Islet precursor cell (in vitro differentiated cells): ENCODE measurements at regions not wholly inside any gene's neighbourhood (a gene's known extent, or its start where the extent isn't known, plus 50 kb on each side); places are given as distances from the start of the nearest gene placed in this dataset.

Source experiments
- DNase-seq: peaks from one replicate; pipeline ENCODE4 v3.0.0-alpha.2; 2018

DNA sequence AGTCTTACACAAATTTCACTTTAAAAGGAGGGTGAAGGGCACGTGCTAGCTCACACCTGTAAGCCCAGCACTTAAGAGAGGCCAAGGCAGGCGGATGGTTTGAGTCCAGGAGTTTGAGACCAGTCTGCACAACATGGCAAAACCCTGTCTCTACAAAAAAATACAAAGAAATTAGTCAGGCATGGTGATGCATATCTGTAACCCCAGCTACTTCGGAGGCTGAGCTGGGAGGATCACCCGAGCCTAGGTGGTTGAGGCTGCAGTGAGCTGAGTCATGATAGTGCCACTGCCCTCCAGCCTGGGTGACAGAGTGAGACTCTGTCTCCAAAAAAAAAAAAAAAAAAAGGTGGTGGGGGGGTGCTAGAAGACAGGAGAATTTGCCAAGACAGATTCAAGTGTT is 237.3 kb upstream of the KLF14 start:
- no peak for DNase-seq

DNA sequence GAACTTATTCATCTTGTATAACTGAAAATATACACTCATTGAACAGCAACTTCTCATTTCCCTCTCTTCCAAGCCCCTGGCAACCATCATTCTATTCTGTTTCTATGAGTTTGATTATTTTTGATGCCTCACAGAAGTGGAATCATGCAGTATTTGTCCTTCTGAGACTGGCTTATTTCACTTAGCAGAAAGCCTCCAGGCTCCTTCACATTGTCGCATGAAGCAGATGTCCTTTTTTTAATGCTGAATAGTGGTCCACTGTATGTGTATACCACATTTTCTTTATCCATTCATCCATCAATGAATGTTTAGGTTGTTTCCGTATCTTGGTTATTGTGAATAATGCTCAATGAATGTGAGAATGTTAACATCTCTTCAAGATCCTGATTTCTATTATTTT is 238.2 kb upstream of the KLF14 start:
- no peak for DNase-seq

DNA sequence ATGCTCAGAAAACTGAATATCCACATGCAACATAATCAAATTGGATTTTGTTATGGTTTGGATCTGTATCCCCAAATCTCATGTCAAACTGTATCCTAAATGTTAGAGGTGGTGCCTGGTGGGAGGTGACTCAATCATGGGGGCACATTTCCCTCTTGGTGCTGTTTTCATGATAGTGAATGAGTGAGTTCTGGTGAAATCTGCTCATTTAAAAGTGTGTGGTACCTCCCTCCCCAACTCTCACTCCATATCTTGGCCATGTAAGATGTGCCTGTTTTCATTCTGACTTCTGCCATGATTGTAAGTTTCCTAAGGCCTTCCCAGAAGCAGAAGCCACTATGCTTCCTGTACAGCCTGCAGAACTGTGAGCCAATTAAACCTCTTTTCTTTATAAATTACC is 239.6 kb upstream of the KLF14 start:
- no peak for DNase-seq

DNA sequence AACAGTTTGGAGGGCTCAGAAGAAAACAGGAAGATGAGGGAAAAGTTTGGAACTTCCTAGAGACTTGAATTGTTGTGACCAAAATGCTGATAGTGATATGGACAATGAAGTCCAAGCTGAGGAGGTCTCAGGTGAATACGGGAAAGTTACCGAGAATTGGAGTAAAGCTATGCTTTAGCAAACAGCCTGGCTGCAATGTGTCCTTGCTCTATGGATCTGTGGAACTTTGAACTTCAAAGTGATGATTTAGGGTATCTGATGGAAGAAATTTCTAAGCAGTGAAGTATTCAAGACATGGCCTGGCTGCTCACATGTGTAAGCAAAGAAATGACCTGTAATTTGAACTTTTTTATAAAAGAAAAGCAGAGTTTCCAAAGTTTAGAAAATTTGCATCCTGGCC is 240.2 kb upstream of the KLF14 start:
- DNase-seq, result no peak

DNA sequence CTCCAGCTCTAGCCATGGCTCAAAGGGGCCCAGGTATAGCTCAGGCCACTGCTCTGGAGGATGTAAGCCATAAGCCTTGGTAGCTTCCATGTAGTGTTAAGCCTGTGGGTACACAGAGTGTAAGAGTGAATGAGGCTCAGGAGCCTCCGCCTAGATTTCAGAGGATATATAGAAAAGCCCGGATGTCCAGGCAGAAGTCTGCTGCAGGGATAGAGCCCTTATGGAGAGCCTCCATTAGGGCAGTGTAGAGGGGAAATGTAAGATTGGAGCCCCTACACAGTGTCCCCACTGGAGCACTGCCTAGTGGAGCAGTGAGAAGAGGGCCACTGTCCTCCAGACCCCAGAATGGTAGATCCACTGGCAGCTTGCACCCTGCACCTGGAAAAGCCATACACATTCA is 240.8 kb upstream of the KLF14 start:
- DNase-seq, result no peak

DNA sequence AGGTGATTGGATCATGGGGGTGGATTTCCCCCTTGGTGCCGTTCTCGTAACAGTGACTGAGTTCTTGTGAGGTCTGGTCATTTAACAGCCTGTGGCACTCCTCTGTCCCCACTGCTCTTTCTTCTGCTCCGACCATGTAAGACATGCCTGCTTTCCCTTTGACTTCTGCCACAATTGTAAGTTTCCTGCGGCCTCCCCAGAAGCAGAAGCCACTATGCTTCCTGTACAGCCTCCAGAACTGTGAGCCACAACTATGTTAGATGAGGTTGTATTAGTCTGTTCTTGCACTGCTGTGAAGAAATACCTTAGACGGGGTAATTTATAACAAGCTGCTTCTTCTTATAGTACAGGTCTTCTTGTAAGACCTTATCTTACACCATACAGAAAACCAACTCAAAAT is 241.7 kb upstream of the KLF14 start:
- DNase-seq, result no peak

DNA sequence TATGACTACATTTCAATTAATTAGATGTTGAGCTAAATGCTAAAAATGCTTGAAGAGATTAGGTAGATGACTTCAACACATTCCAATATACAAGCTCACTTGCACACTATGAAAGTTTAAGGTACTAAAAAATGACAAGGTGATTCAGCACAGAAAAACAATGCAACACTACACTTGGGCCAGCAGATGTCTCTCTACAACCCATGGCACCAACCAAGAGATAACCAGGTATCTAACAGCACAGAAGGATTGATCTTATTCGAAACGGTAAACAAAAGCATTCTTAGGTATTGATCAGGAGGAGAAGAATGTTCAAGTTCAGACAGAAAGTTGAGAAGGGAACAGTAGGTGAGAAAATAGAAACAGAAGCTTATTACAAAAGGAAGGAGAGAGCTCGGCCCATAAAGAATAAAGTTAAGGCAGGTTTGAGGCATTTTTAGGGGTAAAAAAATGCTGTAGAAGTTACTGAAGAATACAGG is 248.2 kb upstream of the KLF14 start:
- no peak for DNase-seq

DNA sequence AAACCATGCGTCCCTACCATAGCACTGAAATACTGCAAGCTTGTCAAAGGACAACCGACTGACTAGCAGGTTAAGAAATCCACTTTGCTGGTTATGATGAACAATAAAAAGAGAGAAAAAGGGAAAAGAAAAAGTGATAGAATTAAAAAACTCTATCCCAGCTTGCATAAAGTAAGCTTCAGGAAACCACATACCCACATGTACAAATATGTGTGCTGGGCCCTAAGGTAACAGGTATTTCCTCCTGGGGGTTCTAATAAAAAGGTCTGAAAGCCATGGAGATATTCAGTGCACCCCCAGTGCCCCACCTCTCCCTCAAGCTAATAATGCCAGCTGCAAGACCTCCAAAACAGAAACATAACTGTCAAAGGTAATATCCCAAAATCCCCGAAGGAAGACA is 248.6 kb upstream of the KLF14 start:
- no peak for DNase-seq

DNA sequence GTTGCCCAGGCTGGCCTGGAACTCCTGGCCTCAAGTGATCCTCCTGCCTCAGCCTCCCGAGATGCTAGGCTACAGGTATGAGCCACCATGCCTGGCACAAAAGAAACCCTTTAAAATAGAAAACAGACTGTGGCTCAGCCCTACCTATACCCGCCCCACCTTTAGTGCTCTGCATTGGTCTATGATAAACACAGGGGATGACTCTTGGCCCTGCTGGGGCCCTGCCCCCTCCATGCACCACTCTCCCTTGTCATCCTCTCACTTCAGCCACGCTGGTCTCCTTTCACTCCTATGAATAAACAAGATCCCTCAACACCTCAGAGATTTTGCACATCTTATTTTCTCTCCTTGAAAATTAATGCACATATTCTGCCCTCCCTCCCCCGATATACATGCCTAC is 251.4 kb upstream of the KLF14 start:
- no peak for DNase-seq

DNA sequence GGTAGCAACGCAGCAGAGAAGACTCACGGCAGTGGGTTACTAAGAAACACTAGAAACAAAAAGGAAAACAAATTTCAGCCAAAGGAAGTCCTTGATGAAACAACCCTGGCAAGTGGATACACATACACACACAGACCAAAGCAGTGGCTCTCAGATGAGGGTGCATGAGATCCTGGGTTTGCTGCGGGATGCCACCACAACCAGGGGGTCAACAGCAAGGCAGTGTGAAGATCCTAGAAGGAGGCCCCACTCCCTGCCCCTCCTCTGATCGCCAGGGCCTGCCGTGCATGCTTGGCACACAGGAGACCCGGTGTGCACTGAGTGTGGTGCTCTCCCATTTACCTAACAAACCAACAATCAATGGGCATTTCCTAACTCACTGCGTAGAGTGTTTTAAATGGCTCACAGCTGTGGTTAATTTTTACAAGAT is 252.3 kb upstream of the KLF14 start:
- no peak for DNase-seq

DNA sequence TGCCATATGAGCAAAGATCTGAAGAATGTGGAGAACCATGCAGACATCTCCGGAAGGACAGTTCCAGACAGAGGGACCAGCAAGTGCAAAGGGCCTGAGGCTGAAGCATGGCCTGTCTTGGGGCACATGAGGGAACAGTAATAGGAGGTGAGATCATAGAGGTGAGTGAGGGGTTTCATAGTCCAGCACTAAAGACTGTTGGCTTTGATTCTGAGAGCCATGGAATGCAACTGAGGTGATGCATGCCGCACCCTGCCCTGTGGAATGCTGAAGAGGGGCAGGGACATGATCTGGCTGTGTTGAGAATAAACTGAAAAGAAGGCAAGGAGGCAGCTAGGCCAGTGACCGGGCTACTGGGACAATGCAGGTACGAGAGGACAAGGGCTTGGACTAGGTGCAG is 253.1 kb upstream of the KLF14 start:
- DNase-seq, result peak; percentile 83

DNA sequence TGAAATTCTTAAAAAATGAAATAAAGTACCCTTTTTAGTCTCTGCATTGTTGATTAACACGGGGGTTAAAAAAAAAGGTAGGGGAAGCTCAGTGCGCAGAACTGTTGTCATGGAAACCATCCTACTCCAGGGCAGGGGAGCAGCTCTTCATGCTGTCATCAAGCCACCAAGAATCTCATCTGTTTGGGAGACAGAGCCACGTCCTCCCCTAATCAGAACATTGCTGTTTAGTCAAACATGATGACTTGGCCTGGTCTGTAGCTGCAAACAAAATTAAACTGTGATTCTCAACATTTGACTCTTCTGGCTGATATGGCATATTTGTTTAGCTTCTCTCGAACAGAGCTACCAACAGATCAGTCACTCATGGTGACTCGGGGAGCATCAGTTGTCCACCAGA is 254.4 kb upstream of the KLF14 start:
- DNase-seq, result no peak

DNA sequence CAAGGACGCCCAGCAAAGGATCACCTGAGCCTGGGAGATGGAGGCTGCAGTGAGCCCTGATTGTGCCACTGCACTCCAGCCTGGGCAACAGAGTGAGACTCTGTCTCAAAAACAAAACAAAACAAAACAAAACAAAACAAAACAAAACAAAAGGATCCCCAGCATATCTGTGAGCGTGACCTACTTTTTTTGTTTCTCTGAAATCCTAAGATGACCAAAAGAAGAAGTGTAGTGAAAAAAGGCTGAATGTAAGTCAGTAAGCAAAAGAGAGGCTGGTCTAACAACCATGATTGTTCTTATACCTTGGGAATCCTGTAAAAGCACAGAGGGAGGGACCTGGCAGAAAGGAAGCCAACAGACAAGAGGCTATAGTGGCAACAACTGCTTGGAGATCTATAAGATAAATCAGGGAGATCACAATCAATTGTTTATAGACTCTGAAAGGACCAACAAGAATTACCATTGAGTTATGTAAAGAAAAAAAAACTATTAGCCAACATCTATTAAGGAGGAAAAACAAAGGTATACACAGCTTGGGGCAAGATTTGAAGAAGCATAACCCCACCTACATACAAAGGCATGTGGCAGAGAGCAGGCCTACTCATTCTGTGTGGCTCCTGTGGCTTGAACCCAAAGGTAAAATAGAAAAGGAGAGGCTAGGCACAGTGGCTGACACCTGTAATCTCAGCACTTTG is 255.2 kb upstream of the KLF14 start:
- DNase-seq, result no peak

DNA sequence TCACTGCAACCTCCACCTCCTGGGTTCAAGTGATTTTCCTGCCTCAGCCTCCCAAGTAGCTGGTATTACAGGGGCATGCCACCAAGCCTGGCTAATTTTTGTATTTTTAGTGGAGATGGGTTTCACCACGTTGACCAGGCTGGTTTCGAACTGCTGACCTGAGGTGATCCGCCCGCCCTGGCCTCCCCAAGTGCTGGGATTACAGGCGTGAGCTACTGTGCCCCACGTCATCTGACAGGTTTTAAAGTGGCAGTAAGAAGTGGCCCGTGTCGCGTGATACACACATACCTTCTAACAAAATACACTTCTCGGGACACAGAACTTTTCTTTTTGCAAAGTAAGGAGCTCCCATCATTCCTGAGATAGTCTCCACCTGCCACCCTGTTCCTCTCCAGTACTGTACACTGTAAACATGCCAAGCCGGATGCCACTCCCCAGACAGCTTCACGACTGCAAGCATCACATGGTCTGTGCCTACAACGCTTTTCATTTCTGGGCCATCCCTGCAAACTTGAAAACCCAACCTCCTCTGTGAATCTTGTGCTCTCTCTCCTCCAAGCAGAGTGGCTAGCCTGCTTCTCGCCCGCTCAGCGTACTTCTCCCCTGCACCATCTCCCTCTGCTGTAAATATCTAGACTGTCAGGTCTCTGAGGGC is 256.3 kb upstream of the KLF14 start:
- no peak for DNase-seq

DNA sequence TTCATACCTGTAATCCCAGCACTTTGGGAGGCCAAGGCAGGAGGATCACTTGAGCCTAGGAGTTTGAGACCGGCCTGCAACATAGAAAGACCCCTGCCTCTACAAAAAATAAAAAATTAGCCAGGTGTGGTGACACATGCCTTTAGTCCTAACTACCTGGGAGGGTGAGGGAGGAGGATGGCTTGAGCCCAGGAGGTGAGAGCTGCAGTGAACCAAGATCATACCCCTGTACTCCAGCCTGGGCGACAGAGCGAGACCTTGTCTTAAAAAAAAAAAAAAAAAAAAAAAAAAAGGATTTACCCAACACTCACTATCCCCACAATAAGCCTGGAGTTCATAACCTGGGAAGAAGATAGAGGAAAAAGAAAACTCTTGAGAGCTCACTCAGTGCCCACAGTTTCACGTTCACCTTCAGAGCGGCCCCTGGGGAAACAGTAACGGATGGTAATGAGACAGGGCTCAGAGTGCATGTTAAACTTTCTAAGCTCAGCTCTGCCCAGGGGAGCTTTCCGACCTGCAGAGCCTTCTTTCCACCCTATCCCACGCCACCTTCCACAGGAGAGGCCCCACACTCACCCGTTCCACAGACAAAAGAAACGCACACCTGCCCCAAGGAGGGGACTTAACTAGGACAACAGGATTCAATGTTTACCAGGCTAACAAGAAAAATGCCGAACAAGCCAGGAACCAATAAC is 259.8 kb upstream of the KLF14 start:
- DNase-seq, result no peak

DNA sequence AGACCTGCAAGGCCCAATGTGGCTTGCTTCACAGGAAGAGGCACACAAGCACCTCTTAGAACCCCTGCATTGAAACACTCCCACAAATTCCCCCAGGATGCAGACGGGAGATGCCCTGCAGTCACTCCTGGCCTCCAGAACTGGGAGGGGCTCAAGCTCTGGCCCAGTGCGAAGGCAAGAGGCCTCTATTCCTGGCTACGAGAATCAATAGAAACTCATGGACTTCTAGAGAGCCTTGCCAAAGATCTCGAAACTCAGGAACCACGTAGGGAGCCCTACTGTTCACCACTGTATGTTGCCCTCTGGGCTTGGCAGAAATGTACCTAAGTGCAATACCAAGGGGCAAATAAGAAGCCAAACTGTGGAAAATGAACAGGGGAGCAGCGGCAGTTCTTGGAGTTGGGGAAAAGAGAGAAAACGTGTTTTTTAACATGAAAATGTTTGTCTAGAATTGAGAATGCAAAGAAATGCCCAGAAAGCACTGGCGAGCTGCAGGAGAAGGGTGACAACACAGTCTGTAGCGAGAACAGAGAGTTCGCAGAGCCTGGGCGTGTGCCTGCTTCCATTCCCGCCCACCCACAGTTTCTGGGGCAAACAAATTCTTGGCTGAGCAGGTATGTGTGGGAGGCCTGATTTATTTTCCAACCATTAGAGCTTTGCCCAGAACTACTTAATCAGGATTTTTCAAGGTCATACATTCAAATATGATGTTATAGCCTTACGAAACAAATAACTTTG is 260.5 kb upstream of the KLF14 start:
- no peak for DNase-seq

DNA sequence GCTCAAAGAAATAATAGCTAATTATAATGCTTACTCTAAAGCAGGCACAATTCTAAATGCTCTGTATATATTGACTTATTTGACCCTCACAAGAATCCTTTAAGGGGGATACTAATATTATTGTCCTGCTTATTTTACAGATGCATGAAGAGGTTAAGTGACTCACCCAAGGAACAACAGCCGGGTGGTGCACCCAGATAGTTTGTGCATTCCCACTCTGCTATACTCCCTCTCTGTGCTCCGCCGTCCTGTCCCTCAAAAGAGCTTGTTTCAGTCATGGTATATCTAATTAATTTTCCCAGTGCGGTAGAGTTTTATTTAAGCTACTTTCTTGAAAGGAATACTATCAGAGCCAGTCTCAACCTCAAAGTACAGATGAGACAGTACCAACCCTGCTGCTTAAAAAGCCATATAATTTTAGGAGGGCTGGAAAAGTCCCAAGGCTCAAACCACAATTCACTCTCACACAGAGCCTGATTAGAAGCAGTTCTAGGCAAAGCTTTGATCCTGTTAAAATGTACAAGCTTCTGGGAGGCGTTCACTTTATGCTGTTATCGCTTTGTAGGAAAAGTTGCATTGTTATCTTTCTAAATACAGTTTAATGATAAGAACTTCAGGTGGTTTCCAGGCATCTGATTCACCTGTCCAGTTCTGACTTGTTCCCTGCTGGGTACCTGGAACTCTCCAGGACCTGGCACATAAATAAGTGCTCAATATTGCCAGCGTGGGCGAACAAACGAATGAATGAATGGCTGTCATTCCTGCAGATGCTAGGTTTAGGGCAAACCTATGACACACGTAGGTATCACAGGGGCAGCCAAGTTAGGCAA is 261.5 kb upstream of the KLF14 start:
- DNase-seq, result no peak

DNA sequence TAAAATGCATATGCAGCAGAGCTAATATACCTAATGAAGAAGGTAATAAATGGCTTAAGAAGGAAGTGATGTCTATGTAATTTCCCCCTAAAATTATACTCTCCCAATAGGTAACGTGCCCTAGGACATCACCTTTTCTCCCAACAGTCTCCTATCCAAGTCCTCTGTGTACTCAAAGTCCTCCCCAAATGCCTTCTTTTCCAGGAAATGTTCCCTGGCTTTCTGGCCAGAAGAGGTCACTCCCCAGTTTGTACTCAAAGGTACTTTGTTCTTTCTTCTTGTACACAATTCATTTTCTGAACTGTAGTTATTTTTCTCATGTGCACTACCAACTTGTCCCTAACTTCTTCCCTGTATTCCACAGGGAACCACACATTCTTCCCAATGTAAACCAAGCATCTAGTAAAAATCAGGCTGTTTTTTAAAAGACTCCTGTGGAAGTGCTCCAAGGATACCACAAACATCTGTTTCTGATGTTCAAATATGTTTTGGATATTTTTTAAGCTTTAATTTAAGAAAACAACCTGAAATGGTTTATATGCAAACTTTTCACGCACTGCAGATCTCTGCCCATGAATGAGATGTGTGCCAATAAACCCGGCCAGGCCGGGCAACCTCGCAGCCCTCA is 262.3 kb upstream of the KLF14 start:
- no peak for DNase-seq

DNA sequence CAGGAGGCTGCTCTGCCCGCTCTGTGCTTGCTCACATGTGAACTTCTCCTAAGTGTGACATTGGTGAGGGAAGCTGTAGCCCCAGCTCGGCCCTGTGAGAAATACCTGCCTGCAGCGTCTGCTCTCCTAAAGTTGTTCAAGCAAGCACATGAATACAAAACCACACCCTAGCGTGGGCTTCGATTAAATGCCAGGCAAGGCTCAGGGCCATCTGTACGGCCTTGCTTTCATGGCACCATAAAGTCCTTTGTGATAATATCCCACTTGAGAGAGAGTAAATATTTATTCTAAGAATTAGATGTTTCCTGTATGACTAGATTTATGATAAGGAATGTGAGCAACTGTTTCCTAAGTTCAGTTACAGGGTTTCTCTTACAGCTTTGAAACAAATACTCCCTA is 262.8 kb upstream of the KLF14 start:
- DNase-seq, result no peak

DNA sequence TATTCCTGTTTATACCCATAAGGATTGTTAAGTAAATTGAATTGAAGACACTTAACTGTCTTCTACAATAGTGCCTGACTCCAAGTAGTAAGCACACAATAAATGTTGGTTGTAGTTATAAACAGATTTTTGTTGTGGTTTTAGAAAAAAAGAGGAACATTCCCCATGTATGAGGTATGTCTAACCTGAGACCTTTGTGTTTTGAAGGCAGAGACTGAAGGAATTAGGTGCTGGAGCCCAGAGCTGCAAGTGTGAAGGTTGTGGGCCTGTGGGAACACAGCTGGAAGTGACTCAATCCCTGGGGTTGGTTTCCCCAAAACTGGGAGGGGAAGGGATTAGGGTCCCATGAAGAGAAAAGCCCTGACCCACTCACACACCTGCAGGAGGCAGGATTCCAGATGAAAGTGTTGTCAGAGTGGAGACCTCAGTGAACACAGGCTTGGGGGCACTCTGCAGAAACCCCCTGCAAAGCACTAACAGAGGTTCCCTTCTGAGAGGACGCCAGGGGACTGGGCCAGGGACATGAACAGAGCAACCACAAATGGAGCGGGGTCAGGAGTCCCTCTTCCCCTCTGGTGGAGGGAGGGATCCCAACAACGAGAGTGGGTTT is 265.1 kb upstream of the KLF14 start:
- peak; percentile 64 for DNase-seq

DNA sequence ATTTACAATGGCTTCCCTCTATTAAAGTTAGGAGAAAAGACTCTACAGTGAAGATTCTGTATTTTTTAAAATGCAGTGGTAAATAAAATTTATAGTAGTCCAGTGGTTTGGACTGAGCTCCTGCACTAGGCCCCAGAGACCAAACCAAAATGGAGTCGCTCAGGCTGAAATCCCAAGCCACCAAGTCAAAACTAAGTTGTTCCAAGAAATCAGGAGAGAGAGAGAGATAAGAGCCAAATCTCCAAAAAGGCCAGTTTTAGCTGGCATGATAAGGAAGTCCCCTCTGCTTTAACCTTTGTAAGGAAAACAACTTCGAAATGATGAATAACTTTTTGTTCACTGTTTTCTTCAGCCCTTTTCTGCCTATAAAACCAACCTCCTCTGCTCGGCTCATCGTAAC is 265.9 kb upstream of the KLF14 start:
- DNase-seq, result no peak

DNA sequence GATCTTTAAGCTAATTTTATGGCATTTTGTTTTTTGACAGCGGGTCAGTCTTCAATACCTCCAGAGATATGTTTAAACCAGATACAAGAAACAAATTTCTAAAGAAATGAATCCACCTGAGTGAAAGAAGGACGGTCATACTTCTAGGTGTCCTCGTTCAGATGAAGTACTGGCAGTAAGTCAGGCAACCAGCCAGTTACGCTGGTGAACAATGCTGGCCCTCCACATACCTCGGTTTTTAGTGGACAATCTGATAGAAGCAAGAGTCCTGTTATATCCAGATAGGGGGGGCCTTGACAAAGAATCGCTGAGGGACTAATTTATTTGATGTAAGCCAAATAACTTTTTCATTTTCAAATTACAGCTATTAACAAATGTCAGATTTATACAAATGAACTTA is 266.4 kb upstream of the KLF14 start:
- no peak for DNase-seq
